ENCODE measurements at regions not wholly inside any gene's neighbourhood (a gene's known extent, or its start where the extent isn't known, plus 50 kb on each side); places are given as distances from the start of the nearest gene placed in this dataset.

DNA sequence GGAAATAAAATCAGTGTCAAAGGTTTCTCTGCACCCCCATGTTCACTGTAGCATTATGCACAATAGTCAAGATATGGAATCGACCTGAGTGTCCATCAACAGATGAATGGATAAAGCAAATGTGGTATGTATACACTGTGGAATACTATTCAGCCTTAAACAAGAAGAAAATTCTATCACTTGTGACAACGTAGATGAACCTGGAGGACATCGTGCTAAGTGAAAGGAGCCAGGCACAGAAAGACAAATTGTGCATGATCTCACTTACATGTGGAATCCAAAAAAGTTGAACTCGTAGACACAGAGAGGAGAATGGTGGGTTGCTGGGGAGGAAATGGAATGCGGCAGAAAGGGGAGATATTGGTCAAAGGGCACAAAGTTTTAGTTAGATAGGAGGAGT is 136.3 kb upstream of the ESR1 start:
- H3K4me3 Mint-ChIP-seq, result no peak overlapping the region

DNA sequence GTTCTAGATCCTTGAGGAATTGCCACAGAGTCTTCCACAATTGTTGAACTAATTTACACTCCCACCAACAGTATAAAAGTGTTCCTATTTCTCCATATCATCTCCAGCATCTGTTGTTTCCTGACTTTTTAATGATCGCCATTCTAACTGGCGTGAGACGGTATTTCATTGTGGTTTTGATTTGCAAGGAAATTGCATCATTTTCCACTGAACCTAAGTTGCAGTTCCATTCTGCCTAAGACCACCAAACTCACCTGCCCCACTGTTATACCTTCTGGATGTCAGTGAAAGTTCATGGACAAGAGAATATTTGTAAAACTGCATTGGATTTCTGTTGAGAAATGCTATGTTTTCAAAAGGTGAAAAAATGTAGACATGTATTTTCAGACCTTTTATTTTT is 132.9 kb upstream of the ESR1 start:
- Mint-ChIP-seq H3K4me1 (peaks cover 19% of the 10 kb centered on the region), H3K27ac (no peak overlapping the region), H3K4me3 (no peak overlapping the region), H3K9me3 (no peaks in the 10 kb centered on the region), H3K36me3 (no peaks in the 10 kb centered on the region)
- no peak for DNase-seq (ENCODE audit: low spot score in 2 of 2)
- no peak for ATAC-seq

More for the DNA sequence above, 136.3 kb upstream of the ESR1 start:
- DNase-seq (ENCODE audit: low spot score in 2 of 2) (no peak), ATAC-seq (no peak)
- Mint-ChIP-seq H3K27ac (no peak overlapping the region), H3K36me3 (no peaks in the 10 kb centered on the region), H3K4me1 (peaks cover 6% of the 10 kb centered on the region), H3K9me3 (no peaks in the 10 kb centered on the region)

- no peaks in the 10 kb centered on the region for H3K9me3 Mint-ChIP-seq
- peak; percentile 21 to 70 for DNase-seq (ENCODE audit: low spot score in 2 of 2)
- H3K36me3 Mint-ChIP-seq, result no peaks in the 10 kb centered on the region
- peaks cover 22% of the 10 kb centered on the region for H3K4me1 Mint-ChIP-seq
- no peak overlapping the region for H3K27ac Mint-ChIP-seq
- no peak overlapping the region for H3K4me3 Mint-ChIP-seq
- peak; percentile 75 for ATAC-seq
Measured at GRCh38 chr6:151675746-151676459, 131.6 kb upstream of the ESR1 start.

DNA sequence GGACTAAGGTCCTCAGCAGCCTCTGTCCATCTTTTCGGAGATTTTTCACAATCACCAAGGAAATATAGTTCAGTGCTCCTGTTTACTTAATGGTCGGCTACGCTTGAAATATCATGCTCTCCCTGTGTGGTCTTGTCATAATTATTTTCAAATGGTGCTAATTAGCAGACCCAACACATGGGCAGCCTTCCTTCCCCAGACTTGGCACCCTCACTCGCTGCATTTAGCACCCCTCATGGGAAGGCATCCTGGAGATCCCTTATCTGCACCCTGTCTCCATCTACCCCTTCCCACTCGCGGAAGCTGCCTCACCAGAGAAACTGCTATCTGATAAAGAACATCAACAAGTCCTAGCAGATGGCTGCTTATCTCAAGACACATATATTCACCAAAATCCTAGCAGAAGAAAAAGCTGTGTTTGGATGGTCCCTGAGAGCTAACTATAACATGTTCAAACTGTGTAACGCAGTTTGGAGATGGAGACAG is 131.0 kb upstream of the ESR1 start:
- Mint-ChIP-seq H3K9me3 (no peaks in the 10 kb centered on the region), H3K36me3 (no peaks in the 10 kb centered on the region), H3K4me1 (peaks cover 22% of the 10 kb centered on the region), H3K4me3 (no peak overlapping the region), H3K27ac (no peak overlapping the region)
- no peak for DNase-seq (ENCODE audit: low spot score in 2 of 2)
- no peak for ATAC-seq

GRCh38 chr6:151677404-151677803 is 130.1 kb upstream of the ESR1 start:
- ATAC-seq, result no peak
- Mint-ChIP-seq H3K4me3 (no peak overlapping the region), H3K27ac (no peak overlapping the region), H3K4me1 (peaks cover 22% of the 10 kb centered on the region), H3K9me3 (no peaks in the 10 kb centered on the region), H3K36me3 (no peaks in the 10 kb centered on the region)
- DNase-seq (ENCODE audit: low spot score in 2 of 2), result no peak

- ATAC-seq (peak; percentile 82), DNase-seq (ENCODE audit: low spot score in 2 of 2) (no peak)
- peaks cover 22% of the 10 kb centered on the region for H3K4me1 Mint-ChIP-seq
- no peak overlapping the region for H3K4me3 Mint-ChIP-seq
- H3K27ac Mint-ChIP-seq, result no peak overlapping the region
- H3K9me3 Mint-ChIP-seq, result no peaks in the 10 kb centered on the region
- no peaks in the 10 kb centered on the region for H3K36me3 Mint-ChIP-seq
Measured at GRCh38 chr6:151679081-151679480, 128.4 kb upstream of the ESR1 start.

GRCh38 chr6:151679941-151680340 is 127.5 kb upstream of the ESR1 start:
- Mint-ChIP-seq H3K36me3 (no peaks in the 10 kb centered on the region), H3K4me1 (peaks cover 22% of the 10 kb centered on the region), H3K4me3 (no peak overlapping the region), H3K27ac (no peak overlapping the region), H3K9me3 (no peaks in the 10 kb centered on the region)
- ATAC-seq (no peak), DNase-seq (ENCODE audit: low spot score in 2 of 2) (no peak)

DNA sequence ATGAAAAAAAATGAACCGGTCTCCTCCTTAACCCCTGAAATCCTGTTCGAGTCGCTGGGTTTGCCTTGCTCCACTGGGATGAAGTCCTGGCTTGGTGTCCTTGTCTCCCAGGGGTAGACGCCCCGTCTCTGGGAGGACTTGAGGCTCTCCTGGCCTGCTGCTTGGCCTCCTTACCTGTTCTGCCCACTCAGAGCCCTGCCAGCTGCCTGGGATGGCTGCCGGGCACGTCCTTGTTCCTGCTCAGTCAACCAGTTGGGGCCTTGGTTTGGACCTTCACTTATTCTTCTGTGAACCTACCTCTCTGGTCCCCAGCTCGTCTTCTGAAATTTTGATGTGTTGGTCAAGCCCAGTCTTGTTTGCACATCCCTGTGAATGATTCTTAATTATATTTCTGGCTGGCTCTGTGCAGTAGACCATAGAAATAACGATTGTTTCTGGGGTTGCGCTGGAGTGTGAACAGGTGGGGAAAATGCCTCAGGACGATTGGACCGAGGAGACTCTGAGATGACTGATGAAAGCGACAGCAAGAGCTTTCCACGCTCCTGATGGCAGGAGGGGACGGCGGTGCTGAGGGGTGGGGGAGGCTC is 126.5 kb upstream of the ESR1 start:
- Mint-ChIP-seq H3K9me3 (no peaks in the 10 kb centered on the region), H3K4me1 (peaks cover 17% of the 10 kb centered on the region), H3K27ac (no peak overlapping the region), H3K36me3 (no peaks in the 10 kb centered on the region), H3K4me3 (no peak overlapping the region)
- DNase-seq (ENCODE audit: low spot score in 2 of 2) (no peak), ATAC-seq (no peak)

GRCh38 chr6:151681433-151682059 is 125.9 kb upstream of the ESR1 start:
- no peak for ATAC-seq
- no peak overlapping the region for H3K4me3 Mint-ChIP-seq
- H3K9me3 Mint-ChIP-seq, result no peaks in the 10 kb centered on the region
- H3K4me1 Mint-ChIP-seq, result peaks cover 14% of the 10 kb centered on the region
- no peaks in the 10 kb centered on the region for H3K36me3 Mint-ChIP-seq
- no peak overlapping the region for H3K27ac Mint-ChIP-seq
- no peak for DNase-seq (ENCODE audit: low spot score in 2 of 2)

GRCh38 chr6:151682251-151682650 is 125.2 kb upstream of the ESR1 start:
- Mint-ChIP-seq H3K4me1 (peaks cover 11% of the 10 kb centered on the region), H3K27ac (no peak overlapping the region), H3K4me3 (no peak overlapping the region), H3K9me3 (no peaks in the 10 kb centered on the region), H3K36me3 (no peaks in the 10 kb centered on the region)
- DNase-seq (ENCODE audit: low spot score in 2 of 2), result no peak
- ATAC-seq, result no peak

- Mint-ChIP-seq H3K9me3 (no peaks in the 10 kb centered on the region), H3K27ac (no peak overlapping the region), H3K4me3 (no peak overlapping the region), H3K36me3 (no peaks in the 10 kb centered on the region), H3K4me1 (peaks cover 11% of the 10 kb centered on the region)
- DNase-seq (ENCODE audit: low spot score in 2 of 2), result no peak
- no peak for ATAC-seq
Measured at GRCh38 chr6:151682922-151683321, 124.6 kb upstream of the ESR1 start.

GRCh38 chr6:151683381-151683780 is 124.1 kb upstream of the ESR1 start:
- H3K27ac Mint-ChIP-seq, result no peak overlapping the region
- no peak overlapping the region for H3K4me3 Mint-ChIP-seq
- no peaks in the 10 kb centered on the region for H3K9me3 Mint-ChIP-seq
- DNase-seq (ENCODE audit: low spot score in 2 of 2) (no peak), ATAC-seq (no peak)
- peaks cover 11% of the 10 kb centered on the region for H3K4me1 Mint-ChIP-seq
- H3K36me3 Mint-ChIP-seq, result no peaks in the 10 kb centered on the region

GRCh38 chr6:151689499-151690201 is 117.8 kb upstream of the ESR1 start:
- DNase-seq (ENCODE audit: low spot score in 2 of 2), result no peak
- no peak for ATAC-seq
- Mint-ChIP-seq H3K4me3 (peak overlapping the region; percentile 48), H3K27ac (no peak overlapping the region), H3K36me3 (no peaks in the 10 kb centered on the region), H3K9me3 (no peaks in the 10 kb centered on the region), H3K4me1 (peaks cover 18% of the 10 kb centered on the region)

- H3K9me3 Mint-ChIP-seq, result no peaks in the 10 kb centered on the region
- ATAC-seq (no peak), DNase-seq (ENCODE audit: low spot score in 2 of 2) (no peak)
- H3K27ac Mint-ChIP-seq, result peak overlapping the region; percentile 71
- no peaks in the 10 kb centered on the region for H3K36me3 Mint-ChIP-seq
- peak overlapping the region; percentile 48 for H3K4me3 Mint-ChIP-seq
- H3K4me1 Mint-ChIP-seq, result peaks cover 18% of the 10 kb centered on the region
Measured at GRCh38 chr6:151690303-151690702, 117.2 kb upstream of the ESR1 start.

GRCh38 chr6:151690768-151691562 is 116.5 kb upstream of the ESR1 start:
- peak overlapping the region; percentile 48 for H3K4me3 Mint-ChIP-seq
- DNase-seq (ENCODE audit: low spot score in 2 of 2) (peak in 1 of 2 donors; percentile 61), ATAC-seq (peak; percentile 99)

More at GRCh38 chr6:151690768-151691562, 116.5 kb upstream of the ESR1 start:
- no peaks in the 10 kb centered on the region for H3K9me3 Mint-ChIP-seq
- peak overlapping the region; percentile 71 for H3K27ac Mint-ChIP-seq
- no peaks in the 10 kb centered on the region for H3K36me3 Mint-ChIP-seq
- H3K4me1 Mint-ChIP-seq, result peaks cover 18% of the 10 kb centered on the region

All from stimulated activated effector memory CD8-positive, alpha-beta T cell treated with anti-CD3 and anti-CD28 coated beads, Interleukin-12 subunit alpha, Interleukin-12 subunit beta, amount 100 ng/mL, for 72 hours (primary cell).